Endothelial cell (in vitro differentiated cells): ENCODE measurements at regions not wholly inside any gene's neighbourhood (a gene's known extent, or its start where the extent isn't known, plus 50 kb on each side); places are given as distances from the start of the nearest gene placed in this dataset.

Experiments
- DNase-seq: peaks from one replicate; pipeline ENCODE4 v3.0.0; 2021; ENCODE audit warnings: low spot score
- H3K27ac Mint-ChIP-seq: one replicate; pipeline ENCODE4 v1.8.0; 2021; ENCODE audit warnings: mixed read lengths, inconsistent platforms; ENCODE audit not compliant: unreplicated experiment
- H3K27me3 Mint-ChIP-seq: one replicate; pipeline ENCODE4 v1.8.0; 2021; ENCODE audit warnings: mild to moderate bottlenecking, moderate library complexity, mixed read lengths, inconsistent platforms; ENCODE audit not compliant: unreplicated experiment
- H3K36me3 Mint-ChIP-seq: one replicate; pipeline ENCODE4 v1.8.0; 2021; ENCODE audit warnings: mild to moderate bottlenecking, low read depth, mixed read lengths, inconsistent platforms; ENCODE audit not compliant: unreplicated experiment
- H3K4me1 Mint-ChIP-seq: one replicate; pipeline ENCODE4 v1.8.0; 2021; ENCODE audit warnings: mild to moderate bottlenecking, mixed read lengths, inconsistent platforms; ENCODE audit not compliant: unreplicated experiment
- H3K4me3 Mint-ChIP-seq: one replicate; pipeline ENCODE4 v1.8.0; 2021; ENCODE audit warnings: mild to moderate bottlenecking, mixed read lengths, inconsistent platforms; ENCODE audit not compliant: unreplicated experiment
- H3K9me3 Mint-ChIP-seq: one replicate; pipeline ENCODE4 v1.8.0; 2021; ENCODE audit warnings: mixed read lengths, inconsistent platforms; ENCODE audit not compliant: unreplicated experiment
- CTCF ChIP-seq: fragments of 200-600 bp; sonication (generic); IDR thresholded peaks from one replicate; pipeline ENCODE4 v1.5.0; 2021; ENCODE audit warnings: antibody characterized with exemption; ENCODE audit not compliant: unreplicated experiment

GRCh38 chr9:120236596-120236995, 343.4 kb downstream of the CDK5RAP2 start:
- Mint-ChIP-seq H3K27me3 (no peaks in the 10 kb centered on the region), H3K27ac (no peak overlapping the region), H3K4me3 (no peak overlapping the region), H3K4me1 (peaks cover 2% of the 10 kb centered on the region), H3K9me3 (no peaks in the 10 kb centered on the region), H3K36me3 (no peaks in the 10 kb centered on the region)
- DNase-seq = no peak
- TF ChIP-seq CTCF = no peak

DNA sequence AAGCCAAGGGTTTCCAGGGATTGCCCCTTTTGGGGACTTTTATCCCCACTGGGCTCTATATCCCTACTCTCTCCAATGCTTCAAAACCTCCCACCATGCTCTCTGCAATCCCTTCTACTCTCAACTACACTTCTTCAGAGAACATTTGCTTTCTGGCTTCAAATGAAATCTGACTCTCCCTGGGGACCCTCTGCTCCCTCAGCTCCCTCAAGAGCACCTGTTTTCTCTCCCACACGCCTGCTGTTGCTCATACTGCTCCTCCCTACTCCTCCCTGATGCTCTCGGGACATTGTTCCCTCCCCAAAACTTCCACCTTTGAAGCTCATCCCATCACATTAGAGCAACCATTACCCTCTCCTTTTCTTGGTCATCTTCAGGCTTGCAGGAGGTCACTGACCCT, 344.9 kb downstream of the CDK5RAP2 start:
- H3K9me3 Mint-ChIP-seq = no peaks in the 10 kb centered on the region
- H3K4me3 Mint-ChIP-seq = no peak overlapping the region
- no peak overlapping the region for H3K27ac Mint-ChIP-seq
- peaks cover 2% of the 10 kb centered on the region for H3K4me1 Mint-ChIP-seq
- H3K27me3 Mint-ChIP-seq = peaks cover 2% of the 10 kb centered on the region
- DNase-seq = no peak
- no peaks in the 10 kb centered on the region for H3K36me3 Mint-ChIP-seq
- TF ChIP-seq CTCF = no peak

- no peak overlapping the region for H3K27ac Mint-ChIP-seq
- no peak for TF ChIP-seq CTCF
- H3K9me3 Mint-ChIP-seq = no peaks in the 10 kb centered on the region
- DNase-seq = no peak
- H3K4me1 Mint-ChIP-seq = peaks cover 2% of the 10 kb centered on the region
- H3K36me3 Mint-ChIP-seq = no peaks in the 10 kb centered on the region
- H3K4me3 Mint-ChIP-seq = no peak overlapping the region
- peaks cover 2% of the 10 kb centered on the region for H3K27me3 Mint-ChIP-seq
Observed at GRCh38 chr9:120230227-120230626, 349.7 kb downstream of the CDK5RAP2 start.

- no peaks in the 10 kb centered on the region for H3K27me3 Mint-ChIP-seq
- no peaks in the 10 kb centered on the region for H3K36me3 Mint-ChIP-seq
- H3K4me1 Mint-ChIP-seq = no peaks in the 10 kb centered on the region
- no peak for TF ChIP-seq CTCF
- no peaks in the 10 kb centered on the region for H3K9me3 Mint-ChIP-seq
- H3K27ac Mint-ChIP-seq = no peak overlapping the region
- H3K4me3 Mint-ChIP-seq = no peak overlapping the region
- DNase-seq = no peak
Observed at GRCh38 chr9:120221844-120222243, 358.1 kb downstream of the CDK5RAP2 start.

GRCh38 chr9:120214332-120214731, 365.6 kb downstream of the CDK5RAP2 start:
- Mint-ChIP-seq H3K27ac (no peak overlapping the region), H3K36me3 (no peaks in the 10 kb centered on the region), H3K9me3 (no peaks in the 10 kb centered on the region), H3K4me1 (no peaks in the 10 kb centered on the region), H3K27me3 (peaks cover 7% of the 10 kb centered on the region), H3K4me3 (no peak overlapping the region)
- no peak for TF ChIP-seq CTCF
- no peak for DNase-seq
